Adrenal gland (tissue), 9 donors: ENCODE measurements at regions not wholly inside any gene's neighbourhood (a gene's known extent, or its start where the extent isn't known, plus 50 kb on each side); places are given as distances from the start of the nearest gene placed in this dataset.
A peak's percentile ranks its signal among the peaks of the same experiment; 100 is the strongest.

ENCODE experiments used
- DNase-seq, 7 donors: peaks; one replicate each; pipeline ENCODE4 v3.0.0-alpha.2; 2019 to 2020
- H3K27ac ChIP-seq, 5 donors: fragments of 200-600 bp; sonication (generic) in 4 of 5; 1 replicate in 3 of 5; 2 replicates in 2 of 5; pipeline versions ENCODE4 v1.5.1 to v1.8.0; 2016 to 2020; ENCODE audit warnings: mild to moderate bottlenecking in 1 of 5
- H3K27me3 ChIP-seq: fragments of 200-600 bp; 2 replicates; pipeline ENCODE4 v1.8.0; 2021
- H3K36me3 ChIP-seq, 2 donors: fragments of 200-600 bp; replicated peaks in 1 of 2; 1 replicate in 1 of 2; 2 replicates in 1 of 2; pipeline versions ENCODE4 v1.5.1 to v1.8.0; 2018 to 2022
- H3K4me1 ChIP-seq, 2 donors: fragments of 200-600 bp; replicated peaks in 1 of 2; 1 replicate in 1 of 2; 2 replicates in 1 of 2; pipeline versions ENCODE4 v1.5.1 to v1.8.0; 2018 to 2021
- H3K4me3 ChIP-seq, 4 donors: fragments of 200-600 bp; sonication (generic) in 3 of 4; one replicate each; pipeline ENCODE4 v1.5.1; 2016 to 2018
- H3K9me3 ChIP-seq, 3 donors: fragments of 200-600 bp; sonication (generic) in 1 of 3; replicated peaks in 1 of 3; 1 replicate in 2 of 3; 2 replicates in 1 of 3; pipeline versions ENCODE4 v1.5.1 to v1.8.0; 2016 to 2021
- POLR2A ChIP-seq, 2 donors: fragments of 450-650 bp; IDR thresholded peaks; one replicate each; pipeline ENCODE4 v1.6.1; 2017; ENCODE audit warnings: antibody characterized with exemption in 2 of 2, mild to moderate bottlenecking in 2 of 2, moderate library complexity in 1 of 2
- WGBS, 4 donors: extraction: QIAGEN DNeasy Blood & Tissue Kit in 2 of 4; methylation state at CpG; one replicate each; pipeline versions ENCODE4 v1.1.5 to v1.1.7; 2013 to 2017; 5-methylcytosine and 5-hydroxymethylcytosine counted together
- intact Hi-C, 2 donors: fragments of 100-400 bp; cut with DNase I; formaldehyde crosslinking; loops; one replicate each; pipeline versions ENCODE4 v1.14.1 to v1.15.0; 2022 to 2023
- TF ChIP-seq, protein P1 (sequence below), 6 experiments: fragments of 450-650 bp in 4 of 6; fragments of 200-600 bp in 2 of 6; sonication (generic) in 1 of 6; IDR thresholded peaks; 1 replicate in 5 of 6; 2 replicates in 1 of 6; pipeline versions ENCODE4 v1.5.1 to v1.8.0; 2016 to 2021; ENCODE audit warnings: antibody characterized with exemption in 6 of 6, mild to moderate bottlenecking in 2 of 6, moderate library complexity in 1 of 6
- donor health status: healthy with polysubstance abuse.
- donor health status: Bipolar disorder and iron deficiency.
- donor health status: DM: yes; HTN: yes; CAD: no.
- donor health status: DM: no; HTN: no; CAD: no.
- donor health status: DM: no; HTN: no; CAD: no.

DNA sequence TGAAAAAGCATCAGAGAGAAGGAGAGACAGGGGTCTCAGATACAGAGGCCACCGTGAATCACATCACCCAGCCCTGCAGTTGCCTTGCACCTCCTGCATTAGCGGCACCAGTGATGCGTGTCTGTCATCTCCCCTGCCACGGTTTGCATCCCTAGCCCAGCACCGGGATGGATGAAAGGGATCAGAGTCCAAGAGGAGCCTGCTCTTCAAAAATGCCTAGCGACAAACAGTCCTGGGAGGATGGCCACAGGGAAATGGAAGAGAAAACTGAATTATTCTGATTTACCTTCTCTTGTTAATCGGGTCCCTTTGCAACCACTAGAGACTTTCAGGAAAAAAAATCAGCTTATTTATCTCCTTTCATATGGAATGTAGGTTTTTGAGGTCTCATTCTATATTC is 495.6 kb upstream of the KIRREL3 start:
- WGBS, 4 donors = 69 to 85% (median 84%) methylated on average over 3 to 7 of the region's 7 CpGs
- intact Hi-C loops = no loop called here
- Histone ChIP-seq H3K36me3 (no peaks in the 10 kb centered on the region), H3K4me3 (no peak overlapping the region), H3K27me3 (no peaks in the 10 kb centered on the region), H3K9me3 (no peaks in the 10 kb centered on the region), H3K4me1 (no peaks in the 10 kb centered on the region), H3K27ac (no peak overlapping the region)
- DNase-seq = no peak
- TF ChIP-seq, protein P1, sequence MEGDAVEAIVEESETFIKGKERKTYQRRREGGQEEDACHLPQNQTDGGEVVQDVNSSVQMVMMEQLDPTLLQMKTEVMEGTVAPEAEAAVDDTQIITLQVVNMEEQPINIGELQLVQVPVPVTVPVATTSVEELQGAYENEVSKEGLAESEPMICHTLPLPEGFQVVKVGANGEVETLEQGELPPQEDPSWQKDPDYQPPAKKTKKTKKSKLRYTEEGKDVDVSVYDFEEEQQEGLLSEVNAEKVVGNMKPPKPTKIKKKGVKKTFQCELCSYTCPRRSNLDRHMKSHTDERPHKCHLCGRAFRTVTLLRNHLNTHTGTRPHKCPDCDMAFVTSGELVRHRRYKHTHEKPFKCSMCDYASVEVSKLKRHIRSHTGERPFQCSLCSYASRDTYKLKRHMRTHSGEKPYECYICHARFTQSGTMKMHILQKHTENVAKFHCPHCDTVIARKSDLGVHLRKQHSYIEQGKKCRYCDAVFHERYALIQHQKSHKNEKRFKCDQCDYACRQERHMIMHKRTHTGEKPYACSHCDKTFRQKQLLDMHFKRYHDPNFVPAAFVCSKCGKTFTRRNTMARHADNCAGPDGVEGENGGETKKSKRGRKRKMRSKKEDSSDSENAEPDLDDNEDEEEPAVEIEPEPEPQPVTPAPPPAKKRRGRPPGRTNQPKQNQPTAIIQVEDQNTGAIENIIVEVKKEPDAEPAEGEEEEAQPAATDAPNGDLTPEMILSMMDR (IDR thresholded peaks at IDR 0.05) = no peak
- TF ChIP-seq POLR2A (IDR thresholded peaks at IDR 0.05) = no peak

DNA sequence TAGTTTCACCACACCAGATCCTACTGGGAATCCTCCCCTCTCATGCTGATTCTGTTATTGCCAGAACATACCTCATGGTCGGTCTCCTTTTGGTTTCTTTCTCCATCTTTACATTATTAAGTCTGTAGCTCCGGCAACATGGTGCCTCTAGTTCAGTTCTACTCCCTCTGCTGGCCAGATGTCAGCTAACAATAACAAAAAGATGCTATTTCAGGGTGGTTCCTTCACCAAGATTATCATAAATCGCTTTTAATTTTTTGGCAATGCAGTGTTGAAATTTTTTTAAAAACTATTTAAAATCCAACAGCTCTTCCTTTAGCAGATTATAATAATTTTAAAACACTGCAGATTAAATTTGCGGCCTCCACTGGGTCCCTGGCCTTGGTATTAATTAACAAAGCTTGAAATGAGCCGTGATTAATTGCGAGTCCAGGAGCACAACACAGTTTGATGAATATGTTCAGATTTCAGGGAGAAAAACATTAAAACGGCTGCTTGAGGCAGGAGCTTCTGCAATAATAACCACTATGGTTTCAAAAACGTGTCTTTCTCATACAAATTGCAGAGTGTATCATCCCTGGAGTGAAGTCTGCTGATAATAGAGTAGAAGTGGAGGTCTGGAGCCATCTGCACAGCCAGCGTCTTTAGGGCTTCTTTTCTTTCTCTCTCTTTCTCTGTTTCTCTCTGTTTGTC is 492.9 kb upstream of the KIRREL3 start:
- H3K27ac ChIP-seq = no peak overlapping the region
- TF ChIP-seq POLR2A (IDR thresholded peaks at IDR 0.05) = no peak
- TF ChIP-seq, protein P1 (IDR thresholded peaks at IDR 0.05) = peak in 4 of 6 experiments; percentile 14 to 23 (median 21)
- H3K4me3 ChIP-seq = no peak overlapping the region
- no peaks in the 10 kb centered on the region for H3K27me3 ChIP-seq
- H3K4me1 ChIP-seq = no peaks in the 10 kb centered on the region
- intact Hi-C loops = no loop called here
- WGBS, 4 donors = 44 to 54% (median 51%) methylated on average over 9 of the region's 9 CpGs
- no peak for DNase-seq
- H3K9me3 ChIP-seq = no peaks in the 10 kb centered on the region
- no peaks in the 10 kb centered on the region for H3K36me3 ChIP-seq

DNA sequence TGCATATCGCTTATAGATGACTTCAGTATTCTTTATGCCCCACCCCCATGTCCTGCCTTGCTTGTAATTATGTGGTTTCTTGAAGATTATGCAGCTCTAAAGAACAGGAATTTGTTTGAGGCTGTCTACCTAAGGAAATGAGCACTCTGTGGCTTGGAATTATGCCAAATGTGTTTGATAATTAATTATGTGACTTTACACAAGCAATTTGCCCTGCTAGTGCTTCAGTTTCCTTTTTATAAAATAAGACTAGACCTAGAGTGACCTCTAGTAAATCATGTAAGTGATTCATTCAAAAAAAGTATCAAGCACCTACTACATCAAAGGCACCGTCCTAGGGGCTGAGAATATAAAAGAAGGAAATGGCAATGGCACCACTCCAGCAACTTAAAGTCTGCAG is 491.5 kb upstream of the KIRREL3 start:
- DNase-seq = no peak
- TF ChIP-seq POLR2A (IDR thresholded peaks at IDR 0.05) = no peak
- TF ChIP-seq, protein P1 (IDR thresholded peaks at IDR 0.05) = no peak
- intact Hi-C loops = no loop called here
- H3K9me3 ChIP-seq = no peaks in the 10 kb centered on the region
- H3K27me3 ChIP-seq = no peaks in the 10 kb centered on the region
- H3K36me3 ChIP-seq = no peaks in the 10 kb centered on the region
- no peak overlapping the region for H3K4me3 ChIP-seq
- no peaks in the 10 kb centered on the region for H3K4me1 ChIP-seq
- no peak overlapping the region for H3K27ac ChIP-seq
- WGBS, 4 donors = 39 to 51% (median 48%) methylated on average over 2 of the region's 2 CpGs

DNA sequence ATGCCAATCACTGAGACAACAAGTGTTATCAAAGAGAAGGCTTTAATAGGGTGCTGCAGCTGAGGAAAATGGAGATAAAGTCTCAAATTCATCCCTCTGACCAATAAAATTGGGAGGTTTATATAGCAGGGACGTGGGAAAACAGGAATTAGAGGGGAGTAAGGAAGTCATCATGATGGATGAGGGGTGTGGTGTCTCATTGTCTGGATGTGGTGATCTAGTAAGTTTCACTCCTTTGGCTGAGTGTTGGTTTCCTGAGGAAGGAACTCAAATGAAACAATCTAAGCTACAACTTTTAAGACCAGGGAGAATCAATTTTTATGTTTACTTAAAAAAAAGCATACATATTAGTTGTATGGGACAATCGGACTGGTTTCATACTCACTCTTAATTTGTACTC is 491.0 kb upstream of the KIRREL3 start:
- no peaks in the 10 kb centered on the region for H3K9me3 ChIP-seq
- 37 to 44% (median 38%) methylated on average over 2 of the region's 2 CpGs for WGBS, 4 donors
- H3K27ac ChIP-seq = no peak overlapping the region
- H3K27me3 ChIP-seq = no peaks in the 10 kb centered on the region
- intact Hi-C loops = no loop called here
- no peak for DNase-seq
- H3K4me3 ChIP-seq = no peak overlapping the region
- H3K4me1 ChIP-seq = no peaks in the 10 kb centered on the region
- no peak for TF ChIP-seq POLR2A (IDR thresholded peaks at IDR 0.05)
- TF ChIP-seq, protein P1 (IDR thresholded peaks at IDR 0.05) = no peak
- H3K36me3 ChIP-seq = no peaks in the 10 kb centered on the region
